ENCODE measurements at regions not wholly inside any gene's neighbourhood (a gene's known extent, or its start where the extent isn't known, plus 50 kb on each side); places are given as distances from the start of the nearest gene placed in this dataset.

- H3K27ac ChIP-seq (ENCODE audit: low read depth, low read length, poor library complexity, severe bottlenecking): no peak overlapping the region
- no peaks in the 10 kb centered on the region for H3K9me2 ChIP-seq (ENCODE audit: low read depth, low read length)
- H4K20me1 ChIP-seq (ENCODE audit: insufficient read depth, low read length): no peaks in the 10 kb centered on the region
- peaks cover 54% of the 10 kb centered on the region; the same call in 1 of the 2 replicates for H3K36me3 ChIP-seq (ENCODE audit: insufficient read depth, low read length)
- no peak overlapping the region for H3K4me3 ChIP-seq (ENCODE audit: low read depth, low read length, poor library complexity, severe bottlenecking)
- H3K79me2 ChIP-seq (ENCODE audit: insufficient read depth, low read length): no peaks in the 10 kb centered on the region
- no peaks in the 10 kb centered on the region for H3K27me3 ChIP-seq (ENCODE audit: insufficient read depth, low read length)
- H3F3A ChIP-seq (ENCODE audit: insufficient read depth, low read length): peaks cover 5% of the 10 kb centered on the region; the same call in 1 of the 2 replicates
- no peaks in the 10 kb centered on the region for H3K9me3 ChIP-seq (ENCODE audit: low read length)
- no peak overlapping the region for H3K9ac ChIP-seq (ENCODE audit: low read length)
- TF ChIP-seq EZH2 (IDR thresholded peaks at IDR 0.05; ENCODE audit: borderline replicate concordance, low read length) (no peak), CTCF (IDR thresholded peaks at IDR 0.05; ENCODE audit: low read length) (no peak)
- no peak overlapping the region for H2AFZ ChIP-seq (ENCODE audit: low read length)
- H3K4me1 ChIP-seq (ENCODE audit: insufficient read depth, low read length, severe bottlenecking): no peaks in the 10 kb centered on the region
- H3K4me2 ChIP-seq (ENCODE audit: low read length): no peak overlapping the region
These were observed 52.4 kb upstream of the SPDEF start for GRCh38 chr6:34608321-34609091.

GRCh38 chr6:34606477-34607265 lies 50.5 kb upstream of the SPDEF start:
- H3K79me2 ChIP-seq (ENCODE audit: insufficient read depth, low read length): no peaks in the 10 kb centered on the region
- H4K20me1 ChIP-seq (ENCODE audit: insufficient read depth, low read length): no peaks in the 10 kb centered on the region
- H3K27ac ChIP-seq (ENCODE audit: low read depth, low read length, poor library complexity, severe bottlenecking): no peak overlapping the region
- no peak overlapping the region for H3K4me3 ChIP-seq (ENCODE audit: low read depth, low read length, poor library complexity, severe bottlenecking)
- H3K9me3 ChIP-seq (ENCODE audit: low read length): no peaks in the 10 kb centered on the region
- peaks cover 5% of the 10 kb centered on the region; the same call in 1 of the 2 replicates for H3F3A ChIP-seq (ENCODE audit: insufficient read depth, low read length)
- H2AFZ ChIP-seq (ENCODE audit: low read length): no peak overlapping the region
- TF ChIP-seq CTCF (IDR thresholded peaks at IDR 0.05; ENCODE audit: low read length) (no peak), EZH2 (IDR thresholded peaks at IDR 0.05; ENCODE audit: borderline replicate concordance, low read length) (no peak)
- no peak overlapping the region for H3K4me2 ChIP-seq (ENCODE audit: low read length)
- H3K9me2 ChIP-seq (ENCODE audit: low read depth, low read length): no peaks in the 10 kb centered on the region
- H3K9ac ChIP-seq (ENCODE audit: low read length): no peak overlapping the region
- H3K27me3 ChIP-seq (ENCODE audit: insufficient read depth, low read length): no peaks in the 10 kb centered on the region
- peaks cover 58% of the 10 kb centered on the region; the same call in 1 of the 2 replicates for H3K36me3 ChIP-seq (ENCODE audit: insufficient read depth, low read length)
- H3K4me1 ChIP-seq (ENCODE audit: insufficient read depth, low read length, severe bottlenecking): no peaks in the 10 kb centered on the region
